IPS-18a (cell line): ENCODE measurements at regions not wholly inside any gene's neighbourhood (a gene's known extent, or its start where the extent isn't known, plus 50 kb on each side); places are given as distances from the start of the nearest gene placed in this dataset.
"Not testable (repeated sequence)": the region's sequence is repeated elsewhere in the genome, so short reads cannot be mapped to it uniquely, and the experiment has no call there.

Source experiments
- H3K27ac ChIP-seq: one replicate; pipeline ENCODE4 v1.5.1; 2013; ENCODE audit warnings: low read length
- H3K27me3 ChIP-seq: one replicate; pipeline ENCODE4 v1.6.1; 2013; ENCODE audit warnings: mild to moderate bottlenecking, low read length; ENCODE audit not compliant: control insufficient read depth, insufficient read depth
- H3K36me3 ChIP-seq: one replicate; pipeline ENCODE4 v1.6.1; 2013; ENCODE audit warnings: low read depth, low read length; ENCODE audit not compliant: control insufficient read depth
- H3K4me1 ChIP-seq: one replicate; pipeline ENCODE4 v1.6.1; 2013; ENCODE audit warnings: low read depth, low read length; ENCODE audit not compliant: control insufficient read depth
- H3K4me3 ChIP-seq: one replicate; pipeline ENCODE4 v1.5.1; 2013; ENCODE audit warnings: low read length
- H3K9ac ChIP-seq: one replicate; pipeline ENCODE4 v1.6.1; 2013; ENCODE audit warnings: mild to moderate bottlenecking, low read length, moderate library complexity
- H3K9me3 ChIP-seq: one replicate; pipeline ENCODE4 v1.6.1; 2013; ENCODE audit warnings: low read depth, low read length; ENCODE audit not compliant: control insufficient read depth

DNA sequence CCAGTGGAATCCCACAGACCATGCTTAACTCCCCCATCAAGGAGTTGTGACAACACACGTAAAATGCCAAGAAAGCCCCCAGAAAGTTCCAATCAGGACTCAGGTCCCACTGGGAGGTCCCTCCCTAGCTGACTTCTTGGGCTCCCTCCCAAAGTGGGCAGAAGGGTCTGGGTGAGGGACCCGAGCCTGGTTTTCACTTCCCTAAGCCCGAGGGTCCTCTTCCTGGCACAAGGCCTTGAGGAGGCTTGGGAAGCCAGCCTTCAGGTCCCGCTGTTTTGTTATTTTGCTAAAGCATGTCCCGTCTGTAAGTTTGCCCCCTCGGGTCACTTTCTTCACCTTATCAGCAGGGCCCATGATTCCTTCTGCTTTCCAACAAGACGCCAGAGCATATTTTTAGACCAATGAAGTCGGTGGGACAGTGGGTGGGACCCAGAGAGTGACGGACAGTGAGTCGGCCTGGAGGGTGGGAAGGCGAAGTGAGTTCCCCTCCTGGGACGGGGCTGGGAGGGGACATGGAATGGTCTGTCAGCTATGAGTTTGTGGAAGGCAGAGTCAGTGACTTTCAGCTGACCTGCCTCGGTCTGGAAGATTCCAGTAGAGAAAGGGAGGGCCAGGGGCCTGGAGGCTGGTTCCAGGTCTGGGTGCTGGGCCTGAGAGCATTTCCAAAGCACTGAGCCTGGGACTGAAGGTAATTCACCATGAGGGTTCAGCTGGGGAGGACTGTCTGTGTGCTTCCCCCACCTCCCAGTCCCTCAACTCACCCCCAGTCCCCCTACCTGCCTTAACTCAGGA is 261.3 kb downstream of the GOLGA6L6 start:
- H3K36me3 ChIP-seq, H3K4me3 ChIP-seq, H3K27me3 ChIP-seq, H3K9ac ChIP-seq, H3K4me1 ChIP-seq, H3K27ac ChIP-seq: not testable (repeated sequence)
- H3K9me3 ChIP-seq: peaks cover 63% of the 10 kb centered on the region

GRCh38 chr15:20279056-20279455 is 262.5 kb downstream of the GOLGA6L6 start:
- not testable (repeated sequence) for H3K4me1 ChIP-seq

DNA sequence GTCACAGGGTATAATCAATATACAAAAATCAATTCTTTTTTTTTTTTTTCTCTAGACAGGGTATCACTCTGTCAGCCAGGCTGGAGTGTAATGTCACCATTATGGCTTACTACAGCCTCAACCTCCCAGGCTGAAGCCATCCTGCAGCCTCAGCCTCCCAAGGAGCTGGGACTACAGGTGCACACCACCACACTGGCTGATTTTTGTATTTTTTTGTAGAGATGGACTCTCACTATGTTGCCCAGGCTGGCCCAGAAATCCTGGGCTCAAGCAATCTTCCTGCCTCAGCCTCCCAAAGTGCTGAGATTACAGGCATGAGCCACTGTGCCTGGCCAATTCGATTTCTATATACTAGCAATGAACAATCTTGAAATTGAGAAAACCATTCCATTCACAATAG is 263.2 kb downstream of the GOLGA6L6 start:
- H3K27me3 ChIP-seq, H3K27ac ChIP-seq, H3K9ac ChIP-seq, H3K4me3 ChIP-seq, H3K4me1 ChIP-seq, H3K36me3 ChIP-seq: not testable (repeated sequence)
- H3K9me3 ChIP-seq: peaks cover 54% of the 10 kb centered on the region

More at GRCh38 chr15:20279056-20279455, 262.5 kb downstream of the GOLGA6L6 start:
- H3K27me3 ChIP-seq, H3K4me3 ChIP-seq, H3K36me3 ChIP-seq, H3K27ac ChIP-seq, H3K9ac ChIP-seq: not testable (repeated sequence)
- H3K9me3 ChIP-seq: peaks cover 54% of the 10 kb centered on the region

- H3K27ac ChIP-seq, H3K4me3 ChIP-seq, H3K9ac ChIP-seq, H3K27me3 ChIP-seq, H3K4me1 ChIP-seq, H3K36me3 ChIP-seq: not testable (repeated sequence)
- peaks cover 55% of the 10 kb centered on the region for H3K9me3 ChIP-seq
Measured at GRCh38 chr15:20277451-20277850, 264.1 kb downstream of the GOLGA6L6 start.

DNA sequence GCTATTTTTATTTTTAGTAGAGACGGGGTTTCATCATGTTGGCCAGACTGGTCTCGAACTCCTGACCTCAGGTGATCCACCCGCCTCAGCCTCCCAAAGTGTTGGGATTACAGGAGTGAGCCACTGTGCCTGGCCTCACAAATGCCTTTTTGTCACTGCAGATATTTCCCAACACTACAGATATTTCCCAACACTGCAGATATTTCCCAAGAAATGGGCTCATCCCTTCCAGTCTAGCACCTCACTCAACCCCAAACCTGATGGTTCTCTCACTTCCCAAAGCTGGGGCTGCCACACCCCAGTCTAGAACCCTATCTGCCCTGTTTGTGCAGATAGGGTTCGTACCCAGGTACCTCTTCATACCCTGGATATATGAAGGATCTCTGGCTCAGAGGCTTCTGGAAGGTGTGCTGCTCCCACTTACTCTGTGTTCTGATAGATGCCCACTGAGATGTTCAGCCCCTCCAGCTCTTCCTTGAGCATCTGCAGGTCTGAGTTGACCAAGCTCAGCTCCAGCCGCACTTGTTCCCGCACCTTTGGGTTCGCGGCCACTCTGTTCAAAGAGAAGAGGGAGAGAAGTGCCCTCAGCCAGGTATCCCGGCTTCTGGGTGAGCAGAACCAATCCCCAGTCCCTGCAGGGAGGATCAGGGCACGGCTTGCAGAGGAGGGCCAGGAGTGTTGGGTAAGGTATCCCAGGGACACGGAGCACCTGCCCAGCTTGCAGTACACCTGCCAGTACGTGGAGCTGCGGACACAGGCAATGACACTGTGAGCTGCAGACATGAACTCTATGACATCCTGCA is 265.1 kb downstream of the GOLGA6L6 start:
- H3K9me3 ChIP-seq: peaks cover 59% of the 10 kb centered on the region
- not testable (repeated sequence) for H3K4me1 ChIP-seq, H3K27me3 ChIP-seq, H3K36me3 ChIP-seq, H3K27ac ChIP-seq, H3K9ac ChIP-seq, H3K4me3 ChIP-seq

GRCh38 chr15:20275373-20275967 is 266.1 kb downstream of the GOLGA6L6 start:
- H3K9me3 ChIP-seq: peaks cover 57% of the 10 kb centered on the region
- not testable (repeated sequence) for H3K4me3 ChIP-seq

DNA sequence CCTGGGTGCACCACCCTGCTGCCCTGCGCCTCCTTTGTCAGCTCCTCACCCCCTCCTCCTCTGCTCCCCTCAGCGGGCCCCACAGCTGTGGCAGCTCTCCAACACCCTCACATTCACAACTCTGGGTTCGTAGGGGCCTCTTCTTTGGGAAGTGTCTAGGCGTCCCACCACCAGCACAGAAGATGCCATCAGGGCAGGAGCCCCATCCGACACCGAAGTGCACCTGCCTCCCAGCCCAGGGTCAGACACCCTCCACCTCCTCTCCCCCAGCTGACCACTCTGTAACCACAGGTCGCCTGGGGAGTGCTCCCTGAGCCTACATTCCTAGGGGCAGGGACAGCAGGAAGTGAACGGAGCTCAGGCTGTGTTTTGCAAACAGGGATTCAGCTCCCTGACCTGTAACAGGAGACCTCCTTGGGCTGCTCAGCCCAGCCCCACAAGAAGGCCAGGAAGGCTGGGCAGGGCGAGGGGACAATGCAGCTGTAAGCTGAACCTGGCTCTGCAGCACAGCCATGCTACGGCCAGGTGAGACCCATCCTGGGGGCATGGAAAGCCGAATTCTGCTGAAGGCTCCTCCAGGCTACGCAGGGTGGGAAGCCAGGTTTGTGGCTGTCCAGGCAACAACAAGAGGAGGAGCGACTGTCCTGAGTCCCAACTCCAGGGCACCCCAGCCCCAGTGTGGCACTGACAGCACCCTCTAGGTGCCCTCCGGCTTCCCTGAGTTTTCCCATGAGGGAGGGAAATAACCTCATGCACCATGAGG is 269.0 kb downstream of the GOLGA6L6 start:
- Histone ChIP-seq H3K27ac (no peak overlapping the region), H3K4me1 (no peaks in the 10 kb centered on the region), H3K36me3 (no peaks in the 10 kb centered on the region), H3K4me3 (no peak overlapping the region), H3K27me3 (no peaks in the 10 kb centered on the region), H3K9me3 (peaks cover 51% of the 10 kb centered on the region), H3K9ac (no peak overlapping the region)

More at GRCh38 chr15:20275373-20275967, 266.1 kb downstream of the GOLGA6L6 start:
- H3K27ac ChIP-seq, H3K4me1 ChIP-seq, H3K27me3 ChIP-seq, H3K36me3 ChIP-seq, H3K9ac ChIP-seq: not testable (repeated sequence)

GRCh38 chr15:20271647-20272046 is 270.0 kb downstream of the GOLGA6L6 start:
- Histone ChIP-seq H3K36me3 (no peaks in the 10 kb centered on the region), H3K9me3 (peaks cover 54% of the 10 kb centered on the region), H3K27me3 (no peaks in the 10 kb centered on the region), H3K9ac (no peak overlapping the region), H3K27ac (no peak overlapping the region), H3K4me1 (no peaks in the 10 kb centered on the region), H3K4me3 (no peak overlapping the region)

- H3K4me1 ChIP-seq, H3K27ac ChIP-seq, H3K27me3 ChIP-seq, H3K4me3 ChIP-seq, H3K9ac ChIP-seq, H3K36me3 ChIP-seq: not testable (repeated sequence)
- peaks cover 47% of the 10 kb centered on the region for H3K9me3 ChIP-seq
Measured at GRCh38 chr15:20269956-20270355, 271.6 kb downstream of the GOLGA6L6 start.

- H3K9me3 ChIP-seq: peaks cover 43% of the 10 kb centered on the region
- H3K36me3 ChIP-seq, H3K4me3 ChIP-seq, H3K9ac ChIP-seq, H3K4me1 ChIP-seq, H3K27me3 ChIP-seq, H3K27ac ChIP-seq: not testable (repeated sequence)
Measured at GRCh38 chr15:20267996-20268395, 273.6 kb downstream of the GOLGA6L6 start.

DNA sequence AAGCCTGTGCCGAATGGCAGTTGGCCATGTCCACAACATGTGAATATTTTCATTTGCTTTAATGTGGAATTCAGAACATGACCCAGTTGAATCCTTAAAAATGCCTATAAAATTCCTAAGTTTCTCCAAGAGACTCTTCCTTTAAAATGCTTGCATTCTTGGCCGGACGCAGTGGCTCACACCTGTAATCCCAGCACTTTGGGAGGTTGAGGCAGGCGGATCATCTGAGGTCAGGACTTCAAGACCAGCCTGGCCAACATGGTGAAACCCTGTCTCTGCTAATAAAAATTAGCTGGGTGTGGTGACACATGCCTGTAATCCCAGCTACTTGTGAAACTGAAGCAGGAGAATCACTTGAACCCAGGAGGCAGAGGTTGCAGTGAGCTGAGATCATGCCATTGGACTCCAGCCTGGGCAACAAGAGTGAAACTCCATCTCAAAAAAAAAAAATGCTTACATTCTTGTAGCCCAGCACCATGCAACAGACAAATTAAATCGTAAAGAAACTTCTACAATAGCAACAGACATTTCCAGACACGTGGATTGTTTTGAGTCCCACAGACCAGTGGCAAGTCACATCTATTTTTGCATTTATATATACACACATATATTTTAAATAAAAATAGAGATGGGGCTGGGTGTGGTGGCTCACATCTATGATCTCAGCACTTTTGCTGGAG is 274.4 kb downstream of the GOLGA6L6 start:
- H3K9me3 ChIP-seq: peaks cover 44% of the 10 kb centered on the region

More for the DNA sequence above, 274.4 kb downstream of the GOLGA6L6 start:
- H3K4me1 ChIP-seq, H3K27me3 ChIP-seq, H3K27ac ChIP-seq, H3K36me3 ChIP-seq, H3K9ac ChIP-seq, H3K4me3 ChIP-seq: not testable (repeated sequence)
